ENCODE measurements at regions not wholly inside any gene's neighbourhood (a gene's known extent, or its start where the extent isn't known, plus 50 kb on each side); places are given as distances from the start of the nearest gene placed in this dataset.

DNA sequence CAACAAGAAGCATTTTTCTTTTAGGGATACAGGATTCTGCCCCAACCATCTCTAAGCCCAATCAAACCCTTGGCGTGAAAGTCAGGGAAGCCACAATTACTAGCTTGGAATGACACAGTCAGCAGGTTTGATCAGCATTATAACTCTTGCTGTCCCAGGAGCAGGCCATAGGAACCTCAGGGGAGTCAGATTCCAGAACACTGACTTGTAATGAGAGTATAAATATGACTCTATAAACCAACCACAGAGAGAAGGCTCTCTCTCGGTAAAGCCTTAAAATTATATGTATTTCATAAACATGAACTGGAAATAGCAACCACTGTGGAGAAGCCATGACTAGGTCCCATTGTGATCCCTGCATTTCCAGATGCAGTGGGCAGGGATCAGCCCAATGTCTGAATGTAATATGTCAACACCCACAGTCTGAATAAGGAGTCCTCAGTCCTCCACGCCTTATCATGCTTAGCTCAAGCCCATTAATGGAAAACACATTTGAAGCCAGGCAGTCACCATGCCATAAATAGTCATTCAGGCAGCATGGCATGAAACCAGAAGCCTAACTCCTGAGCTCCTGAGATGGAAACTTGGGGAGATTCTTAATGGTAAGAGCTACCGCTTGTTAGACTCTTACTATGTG lies 99.1 kb upstream of the MTNR1B start:
- TF ChIP-seq CTCF (IDR thresholded peaks at IDR 0.05) (no peak), POLR2A (IDR thresholded peaks at IDR 0.05) (no peak)
